AG09309 (cell line): ENCODE measurements at regions not wholly inside any gene's neighbourhood (a gene's known extent, or its start where the extent isn't known, plus 50 kb on each side); places are given as distances from the start of the nearest gene placed in this dataset.

ENCODE experiments used
- DNase-seq: peaks from one replicate; pipeline ENCODE4 v3.0.0-alpha.2; 2010; ENCODE audit warnings: low read depth
- H3K4me3 ChIP-seq: 2 replicates; pipeline ENCODE4 v1.5.1; 2011; ENCODE audit warnings: mild to moderate bottlenecking, low read depth, low read length, moderate library complexity; ENCODE audit not compliant: control insufficient read depth
- CTCF ChIP-seq: IDR thresholded peaks from 2 replicates; pipeline ENCODE4 v1.5.1; 2011; ENCODE audit warnings: mild to moderate bottlenecking, low read depth, low read length, inconsistent platforms; ENCODE audit not compliant: insufficient read depth, control insufficient read depth; ENCODE audit errors: missing control alignments

GRCh38 chr9:30012622-30013021 lies 2371.8 kb upstream of the ACO1 start:
- DNase-seq: no peak
- no peak for TF ChIP-seq CTCF

DNA sequence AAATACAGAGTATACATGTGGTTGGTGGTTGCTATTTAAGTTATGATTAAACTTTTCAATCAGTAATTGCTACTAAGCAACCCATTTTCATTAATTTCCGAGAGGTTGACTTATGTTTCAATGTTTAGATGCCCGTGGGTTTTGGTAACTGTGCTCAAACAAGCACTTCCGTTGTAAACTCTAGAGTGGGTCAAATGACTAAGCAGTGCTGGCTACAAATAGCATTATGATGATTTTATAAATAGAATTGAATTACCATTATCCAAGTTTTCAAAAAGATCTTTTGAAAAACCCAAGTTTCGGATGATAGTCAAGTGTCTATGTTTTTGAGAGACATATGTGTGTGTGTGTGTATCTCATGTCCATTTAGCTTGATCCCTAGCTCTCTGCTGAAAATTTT lies 2369.4 kb upstream of the ACO1 start:
- DNase-seq: no peak
- no peak for TF ChIP-seq CTCF
- H3K4me3 ChIP-seq: no peak overlapping the region

More at GRCh38 chr9:30012622-30013021, 2371.8 kb upstream of the ACO1 start:
- H3K4me3 ChIP-seq: no peak overlapping the region

- DNase-seq: no peak
- TF ChIP-seq CTCF: no peak
- H3K4me3 ChIP-seq: no peak overlapping the region
Measured at GRCh38 chr9:30020161-30020560, 2364.3 kb upstream of the ACO1 start.

- no peak for DNase-seq
- no peak for TF ChIP-seq CTCF
- no peak overlapping the region for H3K4me3 ChIP-seq
Measured at GRCh38 chr9:30035761-30036160, 2348.7 kb upstream of the ACO1 start.

DNA sequence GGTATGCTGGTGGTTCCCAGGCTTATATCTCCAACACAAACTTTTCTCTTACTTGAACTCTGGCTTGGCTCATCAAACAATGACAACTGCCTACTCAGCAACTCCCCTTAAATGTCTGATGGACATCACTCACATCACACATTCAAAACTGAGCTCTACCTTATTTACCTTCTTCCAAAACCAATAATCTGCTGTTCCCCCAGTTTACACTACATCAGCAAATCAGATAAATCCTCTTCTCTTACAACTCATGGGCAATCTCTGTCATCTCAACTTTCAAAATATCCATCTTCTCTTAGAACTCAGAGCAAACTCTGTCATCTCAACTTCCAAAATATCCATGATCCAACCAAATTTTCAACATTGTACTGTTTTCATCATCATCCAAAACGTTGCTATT lies 2347.9 kb upstream of the ACO1 start:
- no peak for TF ChIP-seq CTCF
- no peak for DNase-seq

GRCh38 chr9:30039712-30040111 lies 2344.7 kb upstream of the ACO1 start:
- no peak for DNase-seq
- no peak overlapping the region for H3K4me3 ChIP-seq
- no peak for TF ChIP-seq CTCF

More for the DNA sequence above, 2347.9 kb upstream of the ACO1 start:
- H3K4me3 ChIP-seq: no peak overlapping the region

DNA sequence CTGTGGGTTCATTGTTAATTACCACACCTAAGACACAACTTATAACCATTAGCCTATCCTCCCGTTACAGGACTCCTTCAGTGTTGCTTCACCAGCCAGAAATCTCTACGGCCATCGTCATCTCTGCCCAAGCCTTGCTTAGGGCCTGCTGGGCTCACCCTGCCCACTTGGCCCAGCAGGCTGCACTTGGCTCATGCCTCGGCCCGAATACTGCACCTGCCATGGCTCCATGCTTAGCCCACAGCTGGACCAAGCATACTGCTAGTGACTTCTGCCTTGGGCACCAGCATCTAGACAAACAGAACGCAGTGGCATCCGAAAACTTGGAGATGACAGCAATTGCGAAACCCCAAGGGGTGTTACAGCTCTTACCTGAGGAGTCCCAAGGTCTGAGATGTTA lies 2336.0 kb upstream of the ACO1 start:
- DNase-seq: no peak
- TF ChIP-seq CTCF: no peak
- no peak overlapping the region for H3K4me3 ChIP-seq
